Adrenal gland (tissue), 5 donors: ENCODE measurements at regions not wholly inside any gene's neighbourhood (a gene's known extent, or its start where the extent isn't known, plus 50 kb on each side); places are given as distances from the start of the nearest gene placed in this dataset.

Source experiments
- CTCF ChIP-seq, 6 experiments: fragments of 450-650 bp in 4 of 6; fragments of 200-600 bp in 2 of 6; sonication (generic) in 1 of 6; IDR thresholded peaks; 1 replicate in 5 of 6; 2 replicates in 1 of 6; pipeline versions ENCODE4 v1.5.1 to v1.8.0; 2016 to 2021; ENCODE audit warnings: antibody characterized with exemption in 6 of 6, mild to moderate bottlenecking in 2 of 6, moderate library complexity in 1 of 6
- POLR2A ChIP-seq, 2 donors: fragments of 450-650 bp; IDR thresholded peaks; one replicate each; pipeline ENCODE4 v1.6.1; 2017; ENCODE audit warnings: antibody characterized with exemption in 2 of 2, mild to moderate bottlenecking in 2 of 2, moderate library complexity in 1 of 2
- donor health status: DM: no; HTN: no; CAD: no.

GRCh38 chr2:126049461-126049860 lies 606.5 kb upstream of the GYPC start:
- TF ChIP-seq CTCF (IDR thresholded peaks at IDR 0.05) (no peak), POLR2A (IDR thresholded peaks at IDR 0.05) (no peak)
